HFFc6 (cell line): ENCODE measurements at regions not wholly inside any gene's neighbourhood (a gene's known extent, or its start where the extent isn't known, plus 50 kb on each side); places are given as distances from the start of the nearest gene placed in this dataset.

Experiments used
- DNase-seq: peaks from one replicate; pipeline ENCODE4 v3.0.0-alpha.2; 2018
- H3K27ac Mint-ChIP-seq: 2 replicates; pipeline ENCODE4 v1.8.0; 2020; ENCODE audit warnings: mild to moderate bottlenecking, mixed read lengths
- H3K27me3 Mint-ChIP-seq: 2 replicates; pipeline ENCODE4 v1.8.0; 2021; ENCODE audit warnings: mild to moderate bottlenecking, moderate library complexity, mixed read lengths; ENCODE audit not compliant: insufficient read depth
- H3K36me3 Mint-ChIP-seq: 2 replicates; pipeline ENCODE4 v1.8.0; 2021; ENCODE audit warnings: low read depth, mixed read lengths
- H3K4me1 Mint-ChIP-seq: 2 replicates; pipeline ENCODE4 v1.8.0; 2020; ENCODE audit warnings: low read depth, mixed read lengths
- H3K4me3 Mint-ChIP-seq: 2 replicates; pipeline ENCODE4 v1.8.0; 2020; ENCODE audit warnings: mild to moderate bottlenecking, moderate library complexity, mixed read lengths
- H3K9me3 Mint-ChIP-seq: 2 replicates; pipeline ENCODE4 v1.8.0; 2020; ENCODE audit warnings: mild to moderate bottlenecking, mixed read lengths
- TF ChIP-seq, protein P1 (sequence below): fragments of 200-600 bp; sonication (generic); IDR thresholded peaks from 2 replicates; pipeline ENCODE4 v1.5.0; 2021; ENCODE audit warnings: antibody characterized with exemption, mild to moderate bottlenecking

DNA sequence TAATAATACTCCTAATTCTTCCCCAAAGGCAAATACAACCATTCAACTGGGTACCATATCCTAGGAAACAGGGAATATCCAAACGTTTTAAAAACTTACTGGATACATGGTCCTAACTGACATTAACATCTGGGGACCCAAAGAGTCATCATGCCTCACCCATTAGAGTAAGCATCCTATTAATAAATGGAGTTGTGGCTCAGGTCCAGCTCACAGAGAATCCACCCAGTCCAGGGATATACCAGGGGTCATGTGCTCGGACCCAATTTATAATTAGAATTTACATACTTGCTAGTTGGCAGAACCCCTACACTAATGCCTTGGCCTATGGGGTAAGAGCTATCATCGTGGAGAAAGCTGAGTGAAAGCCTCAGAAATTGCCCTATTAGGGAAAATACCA is 670.0 kb downstream of the XPNPEP1 start:
- no peak overlapping the region for H3K27ac Mint-ChIP-seq
- DNase-seq = no peak
- no peaks in the 10 kb centered on the region for H3K9me3 Mint-ChIP-seq
- H3K4me3 Mint-ChIP-seq = no peak overlapping the region
- TF ChIP-seq, protein P1, sequence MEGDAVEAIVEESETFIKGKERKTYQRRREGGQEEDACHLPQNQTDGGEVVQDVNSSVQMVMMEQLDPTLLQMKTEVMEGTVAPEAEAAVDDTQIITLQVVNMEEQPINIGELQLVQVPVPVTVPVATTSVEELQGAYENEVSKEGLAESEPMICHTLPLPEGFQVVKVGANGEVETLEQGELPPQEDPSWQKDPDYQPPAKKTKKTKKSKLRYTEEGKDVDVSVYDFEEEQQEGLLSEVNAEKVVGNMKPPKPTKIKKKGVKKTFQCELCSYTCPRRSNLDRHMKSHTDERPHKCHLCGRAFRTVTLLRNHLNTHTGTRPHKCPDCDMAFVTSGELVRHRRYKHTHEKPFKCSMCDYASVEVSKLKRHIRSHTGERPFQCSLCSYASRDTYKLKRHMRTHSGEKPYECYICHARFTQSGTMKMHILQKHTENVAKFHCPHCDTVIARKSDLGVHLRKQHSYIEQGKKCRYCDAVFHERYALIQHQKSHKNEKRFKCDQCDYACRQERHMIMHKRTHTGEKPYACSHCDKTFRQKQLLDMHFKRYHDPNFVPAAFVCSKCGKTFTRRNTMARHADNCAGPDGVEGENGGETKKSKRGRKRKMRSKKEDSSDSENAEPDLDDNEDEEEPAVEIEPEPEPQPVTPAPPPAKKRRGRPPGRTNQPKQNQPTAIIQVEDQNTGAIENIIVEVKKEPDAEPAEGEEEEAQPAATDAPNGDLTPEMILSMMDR = no peak
- H3K36me3 Mint-ChIP-seq = no peaks in the 10 kb centered on the region
- H3K4me1 Mint-ChIP-seq = peaks cover 4% of the 10 kb centered on the region
- H3K27me3 Mint-ChIP-seq = no peaks in the 10 kb centered on the region

DNA sequence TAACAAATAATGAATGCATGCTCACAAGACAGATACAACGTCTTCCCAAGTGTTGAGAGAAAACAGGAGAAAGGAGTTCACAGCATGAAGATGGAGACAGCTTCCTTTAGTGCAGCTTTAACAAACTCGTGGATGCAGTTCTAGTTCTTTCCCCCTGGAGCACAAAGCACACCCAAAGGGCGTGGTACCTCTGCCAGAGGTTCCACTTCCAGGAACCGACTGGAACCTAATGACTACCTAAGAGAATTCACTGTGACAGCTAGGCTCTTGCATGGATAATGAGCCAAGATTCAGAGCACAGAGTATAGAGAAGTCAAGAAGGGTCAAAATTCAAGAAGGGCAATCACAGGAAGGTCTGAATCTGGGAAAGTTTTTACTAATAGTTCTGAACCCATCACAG is 673.2 kb downstream of the XPNPEP1 start:
- Mint-ChIP-seq H3K27me3 (peaks cover 2% of the 10 kb centered on the region; the same call in 1 of the 2 replicates), H3K9me3 (no peaks in the 10 kb centered on the region), H3K36me3 (no peaks in the 10 kb centered on the region), H3K4me1 (no peaks in the 10 kb centered on the region), H3K4me3 (no peak overlapping the region), H3K27ac (no peak overlapping the region)
- TF ChIP-seq, protein P1 = no peak
- no peak for DNase-seq

DNA sequence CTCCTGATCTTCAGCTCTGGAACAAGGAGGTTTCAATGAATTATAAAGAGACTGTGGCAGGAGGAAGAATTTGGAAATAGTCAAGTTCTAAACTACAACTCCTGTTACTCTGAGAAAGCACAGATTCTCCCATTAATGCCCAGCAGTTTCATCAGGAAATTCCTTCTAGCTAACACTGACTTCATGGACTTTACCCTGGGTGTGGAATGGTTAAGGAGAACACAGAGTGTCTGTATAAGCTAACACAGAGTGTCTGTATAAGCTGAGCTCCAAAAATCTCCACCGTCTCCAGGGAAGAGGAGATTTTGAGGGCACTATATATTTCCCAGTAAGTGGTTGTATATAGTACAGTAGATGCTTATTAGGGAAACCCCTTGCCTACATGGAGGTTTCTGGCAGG is 675.5 kb downstream of the XPNPEP1 start:
- no peaks in the 10 kb centered on the region for H3K9me3 Mint-ChIP-seq
- H3K36me3 Mint-ChIP-seq = no peaks in the 10 kb centered on the region
- H3K4me3 Mint-ChIP-seq = no peak overlapping the region
- peaks cover 2% of the 10 kb centered on the region; the same call in 1 of the 2 replicates for H3K27me3 Mint-ChIP-seq
- no peak for DNase-seq
- TF ChIP-seq, protein P1 = no peak
- H3K4me1 Mint-ChIP-seq = no peaks in the 10 kb centered on the region
- no peak overlapping the region for H3K27ac Mint-ChIP-seq

DNA sequence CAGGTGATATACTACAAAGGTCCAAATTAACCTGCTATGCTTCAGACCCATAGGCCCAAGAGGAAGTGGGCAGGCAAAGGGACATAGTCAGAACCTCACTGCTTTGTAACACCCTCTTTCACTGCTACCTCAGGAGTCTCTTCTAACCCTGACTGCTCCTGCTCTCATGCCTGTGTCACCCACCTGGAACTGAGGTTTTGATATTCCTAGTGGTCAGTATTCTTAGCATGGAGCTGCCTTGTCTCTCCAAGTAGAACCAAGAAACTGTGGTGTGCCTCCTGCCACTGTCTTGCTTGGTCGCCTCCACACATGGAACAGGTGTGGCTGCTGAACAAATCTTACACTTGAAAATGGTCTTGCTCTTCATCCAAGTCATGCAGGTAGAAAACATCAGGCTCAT is 677.5 kb downstream of the XPNPEP1 start:
- H3K27me3 Mint-ChIP-seq = peaks cover 2% of the 10 kb centered on the region; the same call in 1 of the 2 replicates
- no peak overlapping the region for H3K27ac Mint-ChIP-seq
- no peak for DNase-seq
- peaks cover 4% of the 10 kb centered on the region; the same call in 1 of the 2 replicates for H3K9me3 Mint-ChIP-seq
- H3K4me1 Mint-ChIP-seq = no peaks in the 10 kb centered on the region
- H3K4me3 Mint-ChIP-seq = no peak overlapping the region
- no peaks in the 10 kb centered on the region for H3K36me3 Mint-ChIP-seq
- TF ChIP-seq, protein P1 = no peak

DNA sequence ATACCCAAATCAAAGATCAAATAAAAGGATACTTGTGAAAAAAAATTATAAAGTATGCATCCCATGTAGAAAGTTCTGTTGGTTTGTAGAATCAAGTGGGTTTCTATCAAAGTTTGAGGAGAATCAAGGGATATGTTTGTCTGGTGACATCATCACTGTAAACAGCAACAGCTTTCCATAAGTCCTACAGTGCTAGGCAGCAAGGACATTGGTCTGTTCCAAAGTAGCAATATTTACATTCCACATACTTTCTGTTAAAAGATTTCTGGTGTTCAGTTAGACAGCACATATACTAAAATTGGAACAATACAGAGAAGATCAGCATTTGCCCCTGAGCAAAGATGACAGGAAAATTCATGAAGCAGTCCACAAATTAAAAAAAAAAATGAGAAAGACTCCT is 683.9 kb downstream of the XPNPEP1 start:
- Mint-ChIP-seq H3K4me3 (no peak overlapping the region), H3K27ac (no peak overlapping the region), H3K27me3 (no peaks in the 10 kb centered on the region)

More for the DNA sequence above, 683.9 kb downstream of the XPNPEP1 start:
- Mint-ChIP-seq H3K9me3 (peaks cover 4% of the 10 kb centered on the region; the same call in 1 of the 2 replicates), H3K36me3 (no peaks in the 10 kb centered on the region), H3K4me1 (peaks cover 7% of the 10 kb centered on the region)
- TF ChIP-seq, protein P1 = no peak
- DNase-seq = no peak
